Panc1 (cell line): ENCODE measurements at regions not wholly inside any gene's neighbourhood (a gene's known extent, or its start where the extent isn't known, plus 50 kb on each side); places are given as distances from the start of the nearest gene placed in this dataset.

Experiments
- ATAC-seq: fragments of 200-7000 bp; cut with Tn5 transposase; 2 replicates; pipeline ENCODE4 v1.9.1; 2020; ENCODE audit warnings: mild to moderate bottlenecking, moderate library complexity
- BruUV-seq: library from RNA; stranded (reverse); fragments of 400-500 nt; replicated peaks from 2 replicates; lab custom pipeline; 2021; lab: Mats Ljungman, UMichigan
- CTCF ChIA-PET: fragments of 300-600 bp; sonication (Branson Sonifier 250); formaldehyde crosslinking; loops from one replicate; lab custom pipeline; 2022; ENCODE audit warnings: antibody characterized with exemption; lab: Charles Lee
- POLR2A ChIA-PET: fragments of 300-600 bp; sonication (Branson Sonifier 250); formaldehyde crosslinking; loops from one replicate; lab custom pipeline; 2022; ENCODE audit warnings: antibody characterized with exemption; lab: Charles Lee
- DNase-seq: peaks from one replicate; pipeline ENCODE4 v3.0.0-alpha.2; 2010; ENCODE audit warnings: low read depth, low spot score
- H3K27ac ChIP-seq: 2 replicates; pipeline ENCODE4 v1.5.1; 2011; ENCODE audit warnings: mild to moderate bottlenecking, low read length, inconsistent platforms
- H3K27me3 ChIP-seq: fragments of 200-500 bp; sonication (Bioruptor generic); 2 replicates; pipeline ENCODE4 v1.6.0; 2014; ENCODE audit warnings: low read length, inconsistent platforms; ENCODE audit not compliant: control insufficient read depth, insufficient read depth
- H3K36me3 ChIP-seq: fragments of 200-500 bp; sonication (Bioruptor generic); 2 replicates; pipeline ENCODE4 v1.5.1; 2014; ENCODE audit warnings: inconsistent platforms, mild to moderate bottlenecking, low read length, moderate library complexity; ENCODE audit not compliant: control insufficient read depth, insufficient read depth
- H3K4me1 ChIP-seq: 2 replicates; pipeline ENCODE4 v1.5.1; 2011; ENCODE audit warnings: inconsistent platforms, mild to moderate bottlenecking, low read length, moderate library complexity; ENCODE audit not compliant: control insufficient read depth, insufficient read depth
- H3K4me3 ChIP-seq, 2 experiments: 2 replicates each; pipeline ENCODE4 v1.5.1; 2011 to 2012; ENCODE audit warnings: low read depth in 2 of 2, low read length in 2 of 2, mild to moderate bottlenecking in 2 of 2, inconsistent platforms in 1 of 2, moderate library complexity in 1 of 2
- H3K9me3 ChIP-seq: fragments of 200-500 bp; sonication (Bioruptor generic); 2 replicates; pipeline ENCODE4 v1.5.1; 2014; ENCODE audit warnings: low read depth, mild to moderate bottlenecking, inconsistent platforms, low read length, moderate library complexity; ENCODE audit not compliant: control insufficient read depth, insufficient read depth
- POLR2AphosphoS5 ChIP-seq: IDR thresholded peaks from 2 replicates; pipeline ENCODE4 v1.6.1; 2012; ENCODE audit warnings: mild to moderate bottlenecking, low read depth, low read length, moderate library complexity
- SIN3A ChIP-seq: IDR thresholded peaks from 2 replicates; pipeline ENCODE4 v1.6.1; 2012; ENCODE audit warnings: low read depth, mild to moderate bottlenecking, low read length, moderate library complexity, borderline replicate concordance; ENCODE audit not compliant: insufficient read depth
- TCF7L2 ChIP-seq: IDR thresholded peaks from 2 replicates; pipeline ENCODE4 v1.6.1; 2011; ENCODE audit warnings: mild to moderate bottlenecking, low read depth, low read length, inconsistent platforms
- in situ Hi-C: cut with HindIII; loops from 2 replicates; pipeline ENCODE4 v1.10.0; 2016; ENCODE audit warnings: low sequenced_read_pairs, low pct_unique_long_range_greater_than_20kb
- intact Hi-C: fragments of 100-400 bp; cut with micrococcal nuclease; formaldehyde crosslinking; loops from one replicate; pipeline ENCODE4 v1.10.0; 2022; ENCODE audit not compliant: unreplicated experiment
- TF ChIP-seq, protein P1 (sequence below): fragments of 450-650 bp; IDR thresholded peaks from 2 replicates; pipeline ENCODE4 v1.5.1; 2017; ENCODE audit warnings: mild to moderate bottlenecking
- TF ChIP-seq, protein P2 (sequence below), 2 experiments: IDR thresholded peaks; 2 replicates each; pipeline ENCODE4 v1.6.1; 2011 to 2012; ENCODE audit warnings: low read depth in 2 of 2, control low read depth in 1 of 2, low read length in 1 of 2, mild to moderate bottlenecking in 1 of 2, moderate library complexity in 1 of 2; ENCODE audit not compliant: insufficient read depth in 1 of 2

DNA sequence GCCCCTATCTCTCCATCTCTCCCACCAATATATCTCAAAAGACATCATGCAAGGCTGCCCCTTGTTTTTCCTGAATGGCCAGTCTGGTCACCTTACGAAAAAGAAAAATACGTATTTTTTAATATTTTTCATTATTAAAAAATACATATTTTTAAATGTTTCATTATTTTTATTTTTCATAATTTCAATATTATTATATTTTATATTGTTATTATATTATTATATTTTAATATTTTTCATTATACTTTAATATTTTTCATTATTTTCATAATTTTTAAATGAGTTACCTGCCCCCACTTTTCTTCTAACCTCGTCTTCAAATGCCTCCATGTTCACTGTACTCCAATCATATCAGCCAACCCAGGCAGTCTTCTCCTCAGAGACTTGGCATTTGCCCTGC lies 116.0 kb upstream of the ERCC4 start:
- intact Hi-C loops: no loop called here
- ATAC-seq (no peak), DNase-seq (no peak)
- H3K36me3 ChIP-seq: no peaks in the 10 kb centered on the region
- no peaks in the 10 kb centered on the region for H3K9me3 ChIP-seq
- BruUV-seq: no TSS peak
- no peak for TF ChIP-seq SIN3A
- TF ChIP-seq POLR2AphosphoS5: no peak
- peaks cover 4% of the 10 kb centered on the region; the same call in 1 of the 2 replicates for H3K27me3 ChIP-seq
- H3K4me3 ChIP-seq: no peak overlapping the region
- H3K4me1 ChIP-seq: no peaks in the 10 kb centered on the region
- CTCF ChIA-PET: no interaction called here
- POLR2A ChIA-PET: no interaction called here
- in situ Hi-C loops: no loop called here
- H3K27ac ChIP-seq: no peak overlapping the region

DNA sequence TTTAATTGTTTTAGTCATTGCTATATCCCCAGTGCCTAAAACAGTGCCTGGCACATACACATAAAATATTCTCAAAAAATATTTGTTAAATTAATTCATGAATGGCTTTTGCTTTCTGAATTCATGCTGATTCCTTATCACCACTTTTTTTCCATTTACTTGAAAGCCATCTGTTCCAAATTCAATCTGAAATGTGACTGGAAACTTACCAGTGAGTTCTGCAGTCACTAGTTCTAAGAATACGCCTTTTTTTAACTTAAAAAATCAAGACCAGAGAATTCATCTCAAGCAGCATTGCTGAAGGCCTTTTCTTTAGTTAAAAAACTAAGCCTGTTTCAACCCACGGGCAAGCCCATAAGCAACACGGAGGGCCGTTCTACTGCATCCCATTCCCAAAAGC lies 114.0 kb upstream of the ERCC4 start:
- POLR2A ChIA-PET: no interaction called here

DNA sequence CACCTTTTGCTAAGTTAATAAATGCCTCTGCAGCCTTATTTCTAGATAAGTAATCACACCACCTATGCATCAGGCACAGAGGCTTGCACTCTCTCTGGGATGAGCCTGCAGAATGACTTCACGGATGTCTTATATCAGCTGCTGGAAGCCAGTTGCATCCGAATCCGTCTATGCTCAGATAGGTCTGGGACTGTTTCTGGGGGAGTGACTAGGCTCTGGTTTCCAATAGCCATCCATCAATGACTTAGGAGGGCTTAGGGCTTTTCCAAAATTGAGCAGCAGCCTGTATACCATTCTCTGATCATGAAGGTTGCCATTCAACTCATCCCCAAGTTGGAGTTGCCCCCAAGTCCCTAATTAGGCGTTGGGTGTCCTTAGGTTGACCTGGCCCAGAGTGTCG lies 113.3 kb upstream of the ERCC4 start:
- ChIA-PET POLR2A (no interaction called here), CTCF (no interaction called here)
- no peaks in the 10 kb centered on the region for H3K36me3 ChIP-seq
- H3K4me1 ChIP-seq: no peaks in the 10 kb centered on the region
- intact Hi-C loops (no loop called here), in situ Hi-C loops (no loop called here)
- TF ChIP-seq, protein P1, sequence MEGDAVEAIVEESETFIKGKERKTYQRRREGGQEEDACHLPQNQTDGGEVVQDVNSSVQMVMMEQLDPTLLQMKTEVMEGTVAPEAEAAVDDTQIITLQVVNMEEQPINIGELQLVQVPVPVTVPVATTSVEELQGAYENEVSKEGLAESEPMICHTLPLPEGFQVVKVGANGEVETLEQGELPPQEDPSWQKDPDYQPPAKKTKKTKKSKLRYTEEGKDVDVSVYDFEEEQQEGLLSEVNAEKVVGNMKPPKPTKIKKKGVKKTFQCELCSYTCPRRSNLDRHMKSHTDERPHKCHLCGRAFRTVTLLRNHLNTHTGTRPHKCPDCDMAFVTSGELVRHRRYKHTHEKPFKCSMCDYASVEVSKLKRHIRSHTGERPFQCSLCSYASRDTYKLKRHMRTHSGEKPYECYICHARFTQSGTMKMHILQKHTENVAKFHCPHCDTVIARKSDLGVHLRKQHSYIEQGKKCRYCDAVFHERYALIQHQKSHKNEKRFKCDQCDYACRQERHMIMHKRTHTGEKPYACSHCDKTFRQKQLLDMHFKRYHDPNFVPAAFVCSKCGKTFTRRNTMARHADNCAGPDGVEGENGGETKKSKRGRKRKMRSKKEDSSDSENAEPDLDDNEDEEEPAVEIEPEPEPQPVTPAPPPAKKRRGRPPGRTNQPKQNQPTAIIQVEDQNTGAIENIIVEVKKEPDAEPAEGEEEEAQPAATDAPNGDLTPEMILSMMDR: no peak
- TF ChIP-seq SIN3A (no peak), TCF7L2 (no peak), POLR2AphosphoS5 (no peak)
- TF ChIP-seq, protein P2, sequence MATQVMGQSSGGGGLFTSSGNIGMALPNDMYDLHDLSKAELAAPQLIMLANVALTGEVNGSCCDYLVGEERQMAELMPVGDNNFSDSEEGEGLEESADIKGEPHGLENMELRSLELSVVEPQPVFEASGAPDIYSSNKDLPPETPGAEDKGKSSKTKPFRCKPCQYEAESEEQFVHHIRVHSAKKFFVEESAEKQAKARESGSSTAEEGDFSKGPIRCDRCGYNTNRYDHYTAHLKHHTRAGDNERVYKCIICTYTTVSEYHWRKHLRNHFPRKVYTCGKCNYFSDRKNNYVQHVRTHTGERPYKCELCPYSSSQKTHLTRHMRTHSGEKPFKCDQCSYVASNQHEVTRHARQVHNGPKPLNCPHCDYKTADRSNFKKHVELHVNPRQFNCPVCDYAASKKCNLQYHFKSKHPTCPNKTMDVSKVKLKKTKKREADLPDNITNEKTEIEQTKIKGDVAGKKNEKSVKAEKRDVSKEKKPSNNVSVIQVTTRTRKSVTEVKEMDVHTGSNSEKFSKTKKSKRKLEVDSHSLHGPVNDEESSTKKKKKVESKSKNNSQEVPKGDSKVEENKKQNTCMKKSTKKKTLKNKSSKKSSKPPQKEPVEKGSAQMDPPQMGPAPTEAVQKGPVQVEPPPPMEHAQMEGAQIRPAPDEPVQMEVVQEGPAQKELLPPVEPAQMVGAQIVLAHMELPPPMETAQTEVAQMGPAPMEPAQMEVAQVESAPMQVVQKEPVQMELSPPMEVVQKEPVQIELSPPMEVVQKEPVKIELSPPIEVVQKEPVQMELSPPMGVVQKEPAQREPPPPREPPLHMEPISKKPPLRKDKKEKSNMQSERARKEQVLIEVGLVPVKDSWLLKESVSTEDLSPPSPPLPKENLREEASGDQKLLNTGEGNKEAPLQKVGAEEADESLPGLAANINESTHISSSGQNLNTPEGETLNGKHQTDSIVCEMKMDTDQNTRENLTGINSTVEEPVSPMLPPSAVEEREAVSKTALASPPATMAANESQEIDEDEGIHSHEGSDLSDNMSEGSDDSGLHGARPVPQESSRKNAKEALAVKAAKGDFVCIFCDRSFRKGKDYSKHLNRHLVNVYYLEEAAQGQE (IDR thresholded peaks at IDR 0.05; ENCODE audit: insufficient read depth in 1 of 2, low read depth in 2 of 2, low read length in 1 of 2): no peak
- H3K27ac ChIP-seq: no peak overlapping the region
- peaks cover 10% of the 10 kb centered on the region for H3K27me3 ChIP-seq
- no peak for ATAC-seq
- no peaks in the 10 kb centered on the region for H3K9me3 ChIP-seq
- BruUV-seq: no TSS peak
- H3K4me3 ChIP-seq: no peak overlapping the region
- DNase-seq: no peak

More for the DNA sequence above, 114.0 kb upstream of the ERCC4 start:
- TF ChIP-seq, protein P1: no peak
- TF ChIP-seq, protein P2 (IDR thresholded peaks at IDR 0.05; ENCODE audit: insufficient read depth in 1 of 2, low read depth in 2 of 2, low read length in 1 of 2): no peak
- TF ChIP-seq POLR2AphosphoS5 (no peak), SIN3A (no peak), TCF7L2 (no peak)
- no peaks in the 10 kb centered on the region for H3K36me3 ChIP-seq
- peaks cover 8% of the 10 kb centered on the region for H3K27me3 ChIP-seq
- BruUV-seq: no TSS peak
- H3K9me3 ChIP-seq: no peaks in the 10 kb centered on the region
- CTCF ChIA-PET: no interaction called here
- ATAC-seq (no peak), DNase-seq (no peak)
- in situ Hi-C loops: no loop called here
- no peaks in the 10 kb centered on the region for H3K4me1 ChIP-seq
- H3K4me3 ChIP-seq: no peak overlapping the region
- no peak overlapping the region for H3K27ac ChIP-seq
- intact Hi-C loops: no loop called here
